Keratinocyte (primary cell): ENCODE measurements at regions not wholly inside any gene's neighbourhood (a gene's known extent, or its start where the extent isn't known, plus 50 kb on each side); places are given as distances from the start of the nearest gene placed in this dataset.

Source experiments
- DNase-seq: peaks from one replicate; pipeline ENCODE4 v3.0.0-alpha.2; 2011; ENCODE audit warnings: low read depth, missing footprints, low spot score
- FAIRE-seq: peaks from 2 replicates; lab custom pipeline; 2011; peaks lifted over from hg19 to GRCh38; lab: Jason Lieb, UNC
- H2AFZ ChIP-seq: 2 replicates; pipeline ENCODE4 v1.6.0; 2012; ENCODE audit warnings: low read length, control low read depth, inconsistent platforms; ENCODE audit not compliant: control insufficient read depth
- H3K27ac ChIP-seq: 2 replicates; pipeline ENCODE4 v1.5.1; 2011; ENCODE audit warnings: low read length; ENCODE audit not compliant: control insufficient read depth, insufficient read depth
- H3K27me3 ChIP-seq: 3 replicates; pipeline ENCODE4 v1.6.0; 2011; ENCODE audit warnings: low read length; ENCODE audit not compliant: control insufficient read depth, insufficient read depth; ENCODE audit errors: extremely low read depth
- H3K36me3 ChIP-seq, 2 experiments: 2 replicates in 1 of 2; 3 replicates in 1 of 2; pipeline ENCODE4 v1.5.1; 2011; ENCODE audit warnings: low read length in 2 of 2, mild to moderate bottlenecking in 1 of 2; ENCODE audit not compliant: control insufficient read depth in 2 of 2, insufficient read depth in 2 of 2; ENCODE audit errors: extremely low read depth in 1 of 2
- H3K4me1 ChIP-seq: 3 replicates; pipeline ENCODE4 v1.5.1; 2011; ENCODE audit warnings: low read length; ENCODE audit not compliant: control insufficient read depth, insufficient read depth; ENCODE audit errors: extremely low read depth
- H3K4me2 ChIP-seq: 3 replicates; pipeline ENCODE4 v1.6.0; 2011; ENCODE audit warnings: low read depth, low read length; ENCODE audit not compliant: control insufficient read depth, insufficient read depth; ENCODE audit errors: extremely low read depth
- H3K4me3 ChIP-seq, 3 experiments: fragments of 200-600 bp in 1 of 3; sonication (generic) in 1 of 3; 2 replicates in 2 of 3; 3 replicates in 1 of 3; pipeline ENCODE4 v1.5.1; 2011 to 2016; ENCODE audit warnings: low read length in 3 of 3, mild to moderate bottlenecking in 3 of 3, control low read depth in 2 of 3, inconsistent platforms in 1 of 3, low read depth in 1 of 3, mixed read lengths in 1 of 3, mixed run types in 1 of 3, moderate library complexity in 1 of 3; ENCODE audit not compliant: control insufficient read depth in 2 of 3, insufficient read depth in 2 of 3; ENCODE audit errors: extremely low read depth in 1 of 3
- H3K79me2 ChIP-seq: 2 replicates; pipeline ENCODE4 v1.6.0; 2012; ENCODE audit warnings: low read length; ENCODE audit not compliant: control insufficient read depth, insufficient read depth
- H3K9ac ChIP-seq: 3 replicates; pipeline ENCODE4 v1.6.0; 2011; ENCODE audit warnings: low read length; ENCODE audit not compliant: control insufficient read depth, insufficient read depth; ENCODE audit errors: extremely low read depth
- H3K9me1 ChIP-seq: 3 replicates; pipeline ENCODE4 v1.6.0; 2011; ENCODE audit warnings: low read length; ENCODE audit not compliant: control insufficient read depth, insufficient read depth; ENCODE audit errors: extremely low read depth
- H3K9me3 ChIP-seq: 2 replicates; pipeline ENCODE4 v1.5.1; 2012; ENCODE audit warnings: low read depth, low read length; ENCODE audit not compliant: control insufficient read depth
- H4K20me1 ChIP-seq: 3 replicates; pipeline ENCODE4 v1.6.0; 2011; ENCODE audit warnings: low read length; ENCODE audit not compliant: control insufficient read depth, insufficient read depth; ENCODE audit errors: extremely low read depth
- EZH2 ChIP-seq: IDR thresholded peaks from one replicate; pipeline ENCODE4 v1.6.1; 2012; ENCODE audit warnings: inconsistent platforms, mild to moderate bottlenecking, low read length, moderate library complexity
- dilution Hi-C: fragments of 300-500 bp; cut with MboI; formaldehyde crosslinking; loops from one replicate; pipeline ENCODE4 v1.7.0; 2020; ENCODE audit warnings: low sequenced_read_pairs; ENCODE audit not compliant: extremely low pct_ligation_motif_present
- TF ChIP-seq, protein P1 (sequence below), 3 experiments: IDR thresholded peaks in 1 of 3; conservative IDR thresholded peaks in 1 of 3; optimal IDR thresholded peaks in 1 of 3; 2 replicates in 2 of 3; 3 replicates in 1 of 3; pipeline versions ENCODE3 to v1.5.1; 2011; ENCODE audit warnings: low read length in 3 of 3, mild to moderate bottlenecking in 3 of 3, moderate library complexity in 2 of 3, control low read depth in 1 of 3, inconsistent platforms in 1 of 3; ENCODE audit not compliant: insufficient read depth in 2 of 3; ENCODE audit errors: extremely low read depth in 1 of 3

DNA sequence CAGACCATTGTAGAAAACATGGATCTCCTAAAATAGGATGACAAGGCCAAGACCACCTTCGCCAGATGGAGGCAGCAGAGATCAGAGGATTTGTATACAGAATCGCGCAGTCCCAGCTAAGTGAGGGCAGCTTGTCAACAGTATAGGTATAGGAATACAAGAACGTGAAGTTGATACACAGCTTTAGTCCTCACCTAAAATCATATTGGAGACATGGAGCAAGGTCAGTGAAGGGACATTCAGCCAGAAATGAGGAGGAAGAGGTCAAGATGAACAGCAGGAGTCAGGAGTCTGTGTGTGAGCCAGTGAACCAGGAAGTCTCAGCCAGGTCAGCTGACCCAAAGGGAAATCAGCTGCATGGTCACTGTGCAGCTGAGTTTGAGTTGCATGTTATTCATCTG is 263.4 kb upstream of the PRKCQ start:
- no peaks in the 10 kb centered on the region for H3K4me1 ChIP-seq
- H3K4me3 ChIP-seq = no peak overlapping the region
- no peaks in the 10 kb centered on the region for H3K36me3 ChIP-seq
- no peaks in the 10 kb centered on the region for H4K20me1 ChIP-seq
- H3K9ac ChIP-seq = no peak overlapping the region
- H3K27ac ChIP-seq = no peak overlapping the region
- TF ChIP-seq EZH2 = no peak
- TF ChIP-seq, protein P1, sequence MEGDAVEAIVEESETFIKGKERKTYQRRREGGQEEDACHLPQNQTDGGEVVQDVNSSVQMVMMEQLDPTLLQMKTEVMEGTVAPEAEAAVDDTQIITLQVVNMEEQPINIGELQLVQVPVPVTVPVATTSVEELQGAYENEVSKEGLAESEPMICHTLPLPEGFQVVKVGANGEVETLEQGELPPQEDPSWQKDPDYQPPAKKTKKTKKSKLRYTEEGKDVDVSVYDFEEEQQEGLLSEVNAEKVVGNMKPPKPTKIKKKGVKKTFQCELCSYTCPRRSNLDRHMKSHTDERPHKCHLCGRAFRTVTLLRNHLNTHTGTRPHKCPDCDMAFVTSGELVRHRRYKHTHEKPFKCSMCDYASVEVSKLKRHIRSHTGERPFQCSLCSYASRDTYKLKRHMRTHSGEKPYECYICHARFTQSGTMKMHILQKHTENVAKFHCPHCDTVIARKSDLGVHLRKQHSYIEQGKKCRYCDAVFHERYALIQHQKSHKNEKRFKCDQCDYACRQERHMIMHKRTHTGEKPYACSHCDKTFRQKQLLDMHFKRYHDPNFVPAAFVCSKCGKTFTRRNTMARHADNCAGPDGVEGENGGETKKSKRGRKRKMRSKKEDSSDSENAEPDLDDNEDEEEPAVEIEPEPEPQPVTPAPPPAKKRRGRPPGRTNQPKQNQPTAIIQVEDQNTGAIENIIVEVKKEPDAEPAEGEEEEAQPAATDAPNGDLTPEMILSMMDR (optimal IDR thresholded peaks at IDR 0.05 in 1 of 3, IDR thresholded peaks at IDR 0.05 in 1 of 3, conservative IDR thresholded peaks at IDR 0.05 in 1 of 3; ENCODE audit: extremely low read depth in 1 of 3, insufficient read depth in 2 of 3, low read length in 3 of 3) = peak in 1 of 3 experiments; percentile 34
- dilution Hi-C loops = no loop called here
- H3K27me3 ChIP-seq = no peaks in the 10 kb centered on the region
- no peaks in the 10 kb centered on the region for H3K9me3 ChIP-seq
- H2AFZ ChIP-seq = no peak overlapping the region
- FAIRE-seq (no peak), DNase-seq (no peak)
- H3K79me2 ChIP-seq = no peaks in the 10 kb centered on the region
- no peak overlapping the region for H3K4me2 ChIP-seq
- H3K9me1 ChIP-seq = no peaks in the 10 kb centered on the region

GRCh38 chr10:6842722-6843121 is 262.6 kb upstream of the PRKCQ start:
- no peak overlapping the region for H2AFZ ChIP-seq
- H3K4me1 ChIP-seq = no peaks in the 10 kb centered on the region
- H3K9ac ChIP-seq = no peak overlapping the region
- H3K36me3 ChIP-seq = peaks cover 2% of the 10 kb centered on the region in 2 experiments
- H3K4me2 ChIP-seq = no peak overlapping the region
- H3K9me3 ChIP-seq = no peaks in the 10 kb centered on the region
- no peaks in the 10 kb centered on the region for H3K9me1 ChIP-seq
- no peak overlapping the region for H3K27ac ChIP-seq
- dilution Hi-C loops = no loop called here
- H3K27me3 ChIP-seq = no peaks in the 10 kb centered on the region
- no peak overlapping the region for H3K4me3 ChIP-seq
- H4K20me1 ChIP-seq = no peaks in the 10 kb centered on the region
- H3K79me2 ChIP-seq = no peaks in the 10 kb centered on the region
- TF ChIP-seq, protein P1 (optimal IDR thresholded peaks at IDR 0.05 in 1 of 3, IDR thresholded peaks at IDR 0.05 in 1 of 3, conservative IDR thresholded peaks at IDR 0.05 in 1 of 3; ENCODE audit: extremely low read depth in 1 of 3, insufficient read depth in 2 of 3, low read length in 3 of 3) = no peak
- TF ChIP-seq EZH2 = no peak
- DNase-seq = no peak
- FAIRE-seq = no peak
